ENCODE measurements at regions not wholly inside any gene's neighbourhood (a gene's known extent, or its start where the extent isn't known, plus 50 kb on each side); places are given as distances from the start of the nearest gene placed in this dataset.

DNA sequence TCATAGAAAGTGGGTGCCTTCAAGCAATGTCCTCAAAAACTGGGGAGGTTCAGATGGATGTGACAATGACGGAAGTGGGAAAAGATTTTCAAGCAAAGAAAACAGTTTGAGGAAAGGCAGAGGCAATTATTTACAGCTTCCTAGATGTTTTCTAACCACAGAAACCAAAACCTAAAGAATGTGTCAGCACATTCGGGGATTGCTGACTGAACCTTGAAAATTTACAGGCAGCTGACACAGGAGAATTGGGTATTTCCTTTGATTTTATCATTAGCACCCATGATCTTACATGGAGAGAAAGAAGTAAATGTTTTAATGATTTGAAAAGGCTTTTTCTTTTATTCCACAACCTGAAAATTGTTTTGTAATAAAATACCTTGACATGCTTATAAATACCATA, 369.0 kb downstream of the ACTL7B start:
- H3K27me3 ChIP-seq (ENCODE audit: insufficient read depth, low read depth), result no peaks in the 10 kb centered on the region
- H3K36me3 ChIP-seq (ENCODE audit: insufficient read depth), result no peaks in the 10 kb centered on the region
- no peak overlapping the region for H3K9ac ChIP-seq
- no peak overlapping the region for H2AFZ ChIP-seq (ENCODE audit: low read depth)
- no peaks in the 10 kb centered on the region for H4K20me1 ChIP-seq (ENCODE audit: insufficient read depth)
- no peak overlapping the region for H3K4me3 ChIP-seq (IDR thresholded peaks at IDR 0.05; ENCODE audit: insufficient read depth, low read depth, low read length)
- peak overlapping the region; percentile 18 for H3K4me2 ChIP-seq
- no peaks in the 10 kb centered on the region for H3K79me2 ChIP-seq (ENCODE audit: insufficient read depth, low read depth)
- peaks cover 20% of the 10 kb centered on the region for H3K4me1 ChIP-seq (ENCODE audit: low read depth, poor library complexity, severe bottlenecking)
- H3K27ac ChIP-seq, result no peak overlapping the region
- TF ChIP-seq, protein P1, sequence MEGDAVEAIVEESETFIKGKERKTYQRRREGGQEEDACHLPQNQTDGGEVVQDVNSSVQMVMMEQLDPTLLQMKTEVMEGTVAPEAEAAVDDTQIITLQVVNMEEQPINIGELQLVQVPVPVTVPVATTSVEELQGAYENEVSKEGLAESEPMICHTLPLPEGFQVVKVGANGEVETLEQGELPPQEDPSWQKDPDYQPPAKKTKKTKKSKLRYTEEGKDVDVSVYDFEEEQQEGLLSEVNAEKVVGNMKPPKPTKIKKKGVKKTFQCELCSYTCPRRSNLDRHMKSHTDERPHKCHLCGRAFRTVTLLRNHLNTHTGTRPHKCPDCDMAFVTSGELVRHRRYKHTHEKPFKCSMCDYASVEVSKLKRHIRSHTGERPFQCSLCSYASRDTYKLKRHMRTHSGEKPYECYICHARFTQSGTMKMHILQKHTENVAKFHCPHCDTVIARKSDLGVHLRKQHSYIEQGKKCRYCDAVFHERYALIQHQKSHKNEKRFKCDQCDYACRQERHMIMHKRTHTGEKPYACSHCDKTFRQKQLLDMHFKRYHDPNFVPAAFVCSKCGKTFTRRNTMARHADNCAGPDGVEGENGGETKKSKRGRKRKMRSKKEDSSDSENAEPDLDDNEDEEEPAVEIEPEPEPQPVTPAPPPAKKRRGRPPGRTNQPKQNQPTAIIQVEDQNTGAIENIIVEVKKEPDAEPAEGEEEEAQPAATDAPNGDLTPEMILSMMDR (conservative IDR thresholded peaks at IDR 0.05; ENCODE audit: low read depth, low read length), result no peak

DNA sequence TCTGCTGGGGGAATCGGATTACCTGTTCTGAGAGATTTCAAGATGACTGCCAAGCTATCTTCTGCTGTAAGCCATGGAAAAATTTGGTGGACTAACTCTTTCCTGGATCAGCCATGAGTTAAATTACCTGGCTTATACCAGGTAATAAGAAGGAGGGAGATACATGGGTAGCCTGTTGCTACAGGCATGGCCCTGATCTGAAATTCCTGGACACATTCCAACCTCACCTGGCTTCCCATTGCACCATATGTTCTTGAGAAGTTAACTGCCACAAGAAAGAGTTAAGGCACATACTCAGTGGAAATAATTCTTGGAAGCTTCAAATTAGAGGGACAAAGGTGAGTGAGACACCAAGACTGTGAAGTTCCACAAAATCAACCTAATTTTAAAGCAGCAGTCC, 371.3 kb downstream of the ACTL7B start:
- no peaks in the 10 kb centered on the region for H3K79me2 ChIP-seq (ENCODE audit: insufficient read depth, low read depth)
- no peak overlapping the region for H3K27ac ChIP-seq
- no peak overlapping the region for H3K9ac ChIP-seq
- H2AFZ ChIP-seq (ENCODE audit: low read depth), result no peak overlapping the region
- no peaks in the 10 kb centered on the region for H3K36me3 ChIP-seq (ENCODE audit: insufficient read depth)
- no peaks in the 10 kb centered on the region for H4K20me1 ChIP-seq (ENCODE audit: insufficient read depth)
- no peaks in the 10 kb centered on the region for H3K27me3 ChIP-seq (ENCODE audit: insufficient read depth, low read depth)
- TF ChIP-seq, protein P1 (conservative IDR thresholded peaks at IDR 0.05; ENCODE audit: low read depth, low read length), result no peak
- peaks cover 20% of the 10 kb centered on the region for H3K4me1 ChIP-seq (ENCODE audit: low read depth, poor library complexity, severe bottlenecking)
- H3K4me2 ChIP-seq, result no peak overlapping the region
- H3K4me3 ChIP-seq (IDR thresholded peaks at IDR 0.05; ENCODE audit: insufficient read depth, low read depth, low read length), result no peak overlapping the region

DNA sequence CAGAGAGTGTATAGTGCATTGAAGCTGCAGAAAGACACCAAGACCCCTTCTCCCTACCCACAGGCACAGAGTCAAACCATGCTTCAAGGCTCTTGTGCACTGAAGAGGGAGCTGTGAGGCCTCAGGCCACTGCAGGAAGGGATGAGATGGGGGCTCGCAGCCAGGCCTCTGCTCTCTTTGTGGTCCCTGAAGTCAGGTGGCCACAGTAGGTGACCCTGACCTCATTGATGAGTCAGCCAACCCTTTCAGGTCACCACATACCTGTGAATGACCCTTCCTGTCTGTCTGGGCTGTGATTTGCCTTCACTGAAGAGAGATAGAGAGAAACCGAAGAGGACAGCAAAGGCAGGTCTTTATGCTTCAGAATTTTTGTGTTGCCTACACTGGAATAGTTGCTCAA, 372.1 kb downstream of the ACTL7B start:
- Histone ChIP-seq H3K4me1 (ENCODE audit: low read depth, poor library complexity, severe bottlenecking) (peaks cover 20% of the 10 kb centered on the region), H3K9ac (no peak overlapping the region), H4K20me1 (ENCODE audit: insufficient read depth) (no peaks in the 10 kb centered on the region), H3K27ac (no peak overlapping the region), H3K4me2 (no peak overlapping the region), H3K4me3 (IDR thresholded peaks at IDR 0.05; ENCODE audit: insufficient read depth, low read depth, low read length) (no peak overlapping the region), H3K27me3 (ENCODE audit: insufficient read depth, low read depth) (no peaks in the 10 kb centered on the region), H3K79me2 (ENCODE audit: insufficient read depth, low read depth) (no peaks in the 10 kb centered on the region), H3K36me3 (ENCODE audit: insufficient read depth) (no peaks in the 10 kb centered on the region), H2AFZ (ENCODE audit: low read depth) (no peak overlapping the region)
- TF ChIP-seq, protein P1 (conservative IDR thresholded peaks at IDR 0.05; ENCODE audit: low read depth, low read length), result no peak

DNA sequence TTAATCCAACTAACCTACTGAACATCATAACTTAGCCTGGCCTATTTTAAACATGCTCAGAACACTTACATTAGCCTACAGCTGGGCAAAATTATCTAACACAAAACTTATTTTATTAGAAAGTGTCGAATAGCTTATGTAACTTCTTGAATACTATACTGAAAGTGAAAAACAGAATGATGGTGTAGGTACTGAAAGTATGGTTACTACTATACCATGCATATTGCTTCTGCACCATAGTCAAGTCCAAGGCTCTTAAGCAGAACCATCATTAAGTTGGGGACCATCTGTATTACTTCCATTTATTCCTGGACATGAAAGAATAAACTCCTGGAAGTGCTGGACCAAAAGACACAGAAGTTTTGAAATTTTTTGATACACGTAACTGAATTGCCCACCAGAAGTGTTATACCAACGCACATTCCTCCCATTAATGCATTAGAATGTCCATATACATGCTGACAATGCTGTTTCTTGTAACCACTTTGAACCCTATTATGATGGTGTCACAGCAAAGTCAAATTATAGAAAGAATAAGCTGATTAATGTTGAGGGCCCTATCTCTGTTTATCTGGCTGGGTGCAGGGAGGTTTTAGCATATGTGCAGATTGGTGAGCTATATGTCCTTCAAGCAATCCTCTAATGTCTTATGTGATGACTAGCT, 375.7 kb downstream of the ACTL7B start:
- Histone ChIP-seq H3K27me3 (ENCODE audit: insufficient read depth, low read depth) (no peaks in the 10 kb centered on the region), H3K4me1 (ENCODE audit: low read depth, poor library complexity, severe bottlenecking) (no peaks in the 10 kb centered on the region), H3K36me3 (ENCODE audit: insufficient read depth) (no peaks in the 10 kb centered on the region), H2AFZ (ENCODE audit: low read depth) (no peak overlapping the region), H3K79me2 (ENCODE audit: insufficient read depth, low read depth) (no peaks in the 10 kb centered on the region), H3K27ac (no peak overlapping the region), H3K4me2 (no peak overlapping the region), H3K9ac (no peak overlapping the region), H3K4me3 (IDR thresholded peaks at IDR 0.05; ENCODE audit: insufficient read depth, low read depth, low read length) (no peak overlapping the region), H4K20me1 (ENCODE audit: insufficient read depth) (no peaks in the 10 kb centered on the region)
- TF ChIP-seq, protein P1 (conservative IDR thresholded peaks at IDR 0.05; ENCODE audit: low read depth, low read length), result no peak

Measured in KMS-11 (cell line).